CD4-positive, alpha-beta T cell (primary cell): ENCODE measurements at regions not wholly inside any gene's neighbourhood (a gene's known extent, or its start where the extent isn't known, plus 50 kb on each side); places are given as distances from the start of the nearest gene placed in this dataset.
"Not testable (repeated sequence)": the region's sequence is repeated elsewhere in the genome, so short reads cannot be mapped to it uniquely, and the experiment has no call there.

Experiments
- ATAC-seq: fragments of 200-7000 bp; cut with Tn5 transposase; one replicate; pipeline ENCODE4 v1.10.0; 2022; ENCODE audit warnings: mild to moderate bottlenecking; ENCODE audit not compliant: poor library complexity
- CTCF ChIA-PET: fragments of 350-600 bp; sonication (Branson Sonifier 250); formaldehyde crosslinking; loops from one replicate; lab custom pipeline; 2021; ENCODE audit warnings: antibody characterized with exemption, inconsistent platforms; lab: Charles Lee
- POLR2A ChIA-PET: fragments of 350-600 bp; sonication (Branson Sonifier 250); formaldehyde crosslinking; loops from one replicate; lab custom pipeline; 2021; ENCODE audit warnings: antibody characterized with exemption, inconsistent platforms; lab: Charles Lee
- DNase-seq, 14 experiments: peaks; one replicate each; pipeline ENCODE4 v3.0.0-alpha.2; 2013 to 2020; ENCODE audit warnings: mixed read lengths in 2 of 14
- H3K27ac ChIP-seq, 2 donors: one replicate each; pipeline versions ENCODE4 v1.5.1 to v1.7.0; 2013; ENCODE audit warnings: low read length in 2 of 2, low read depth in 1 of 2, mild to moderate bottlenecking in 1 of 2
- H3K27me3 ChIP-seq, 2 experiments: 1 replicate in 1 of 2; 2 replicates in 1 of 2; pipeline versions ENCODE4 v1.6.1 to v1.7.0; 2013; ENCODE audit warnings: low read length in 2 of 2, control low read depth in 1 of 2, mild to moderate bottlenecking in 1 of 2, moderate library complexity in 1 of 2; ENCODE audit not compliant: insufficient read depth in 2 of 2, control insufficient read depth in 1 of 2
- H3K36me3 ChIP-seq: one replicate; pipeline ENCODE4 v1.6.1; 2013; ENCODE audit warnings: low read length, control low read depth; ENCODE audit not compliant: insufficient read depth
- H3K4me1 ChIP-seq: one replicate; pipeline ENCODE4 v1.6.1; 2013; ENCODE audit warnings: low read length, control low read depth; ENCODE audit not compliant: insufficient read depth
- H3K4me3 ChIP-seq: one replicate; pipeline ENCODE4 v1.5.1; 2013; ENCODE audit warnings: mild to moderate bottlenecking, low read length, moderate library complexity
- H3K9me3 ChIP-seq, 2 experiments: 1 replicate in 1 of 2; 2 replicates in 1 of 2; pipeline versions ENCODE4 v1.6.1 to v1.7.0; 2013; ENCODE audit warnings: low read length in 2 of 2, mild to moderate bottlenecking in 2 of 2, control low read depth in 1 of 2, moderate library complexity in 1 of 2; ENCODE audit not compliant: control insufficient read depth in 1 of 2, insufficient read depth in 1 of 2
- H3K27ac Mint-ChIP-seq: one replicate; pipeline ENCODE4 v1.8.0; 2020; ENCODE audit warnings: mixed read lengths
- H3K27me3 Mint-ChIP-seq: one replicate; pipeline ENCODE4 v1.8.0; 2021; ENCODE audit warnings: mixed read lengths
- H3K36me3 Mint-ChIP-seq: one replicate; pipeline ENCODE4 v1.8.0; 2021; ENCODE audit warnings: low read depth, mixed read lengths
- H3K4me1 Mint-ChIP-seq: one replicate; pipeline ENCODE4 v1.8.0; 2021; ENCODE audit warnings: low read depth, mixed read lengths
- H3K4me3 Mint-ChIP-seq: one replicate; pipeline ENCODE4 v1.8.0; 2020; ENCODE audit warnings: mild to moderate bottlenecking, mixed read lengths
- H3K9me3 Mint-ChIP-seq: one replicate; pipeline ENCODE4 v1.8.0; 2020; ENCODE audit warnings: mixed read lengths
- intact Hi-C, 2 experiments: fragments of 100-400 bp; cut with DNase I in 1 of 2; cut with micrococcal nuclease in 1 of 2; formaldehyde crosslinking; loops; one replicate each; pipeline versions ENCODE4 v1.15.1 to v1.9.0; 2023 to 2025; cut with DNase I, micrococcal nuclease
- TF ChIP-seq, protein P1 (sequence below): fragments of 200-600 bp; IDR thresholded peaks from one replicate; pipeline ENCODE4 v1.8.0; 2022; ENCODE audit warnings: antibody characterized with exemption, mild to moderate bottlenecking

DNA sequence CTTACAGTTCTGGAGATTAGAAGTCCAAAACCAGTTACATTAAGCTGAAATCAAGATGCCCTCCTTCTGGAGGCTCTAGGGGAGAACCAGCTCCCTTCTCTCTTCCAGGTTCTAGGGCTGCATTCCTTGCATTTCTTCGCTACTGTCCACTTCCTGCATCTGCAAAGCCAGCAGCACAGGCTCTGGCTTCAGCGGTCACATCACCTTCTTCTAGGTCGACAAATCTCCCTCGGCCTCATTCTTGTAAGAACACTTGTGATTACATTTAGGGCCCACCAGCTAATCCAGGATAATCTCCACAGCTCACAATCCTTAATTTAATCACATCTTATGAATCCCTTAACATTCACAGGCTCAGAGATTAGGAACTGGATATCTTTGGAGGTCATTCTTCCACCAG lies 73.8 kb downstream of the MINAR1 start:
- H3K4me3 ChIP-seq, result no peak overlapping the region
- H3K4me3 Mint-ChIP-seq, result no peak overlapping the region
- ChIA-PET POLR2A (no interaction called here), CTCF (no interaction called here)
- no peaks in the 10 kb centered on the region for H3K4me1 ChIP-seq
- H3K27ac Mint-ChIP-seq, result no peak overlapping the region
- ATAC-seq (no peak), DNase-seq (no peak)
- peaks cover 10% of the 10 kb centered on the region for H3K27me3 Mint-ChIP-seq
- no peaks in the 10 kb centered on the region for H3K9me3 Mint-ChIP-seq
- intact Hi-C loops, result no loop called here
- H3K36me3 ChIP-seq, result no peaks in the 10 kb centered on the region
- TF ChIP-seq, protein P1, sequence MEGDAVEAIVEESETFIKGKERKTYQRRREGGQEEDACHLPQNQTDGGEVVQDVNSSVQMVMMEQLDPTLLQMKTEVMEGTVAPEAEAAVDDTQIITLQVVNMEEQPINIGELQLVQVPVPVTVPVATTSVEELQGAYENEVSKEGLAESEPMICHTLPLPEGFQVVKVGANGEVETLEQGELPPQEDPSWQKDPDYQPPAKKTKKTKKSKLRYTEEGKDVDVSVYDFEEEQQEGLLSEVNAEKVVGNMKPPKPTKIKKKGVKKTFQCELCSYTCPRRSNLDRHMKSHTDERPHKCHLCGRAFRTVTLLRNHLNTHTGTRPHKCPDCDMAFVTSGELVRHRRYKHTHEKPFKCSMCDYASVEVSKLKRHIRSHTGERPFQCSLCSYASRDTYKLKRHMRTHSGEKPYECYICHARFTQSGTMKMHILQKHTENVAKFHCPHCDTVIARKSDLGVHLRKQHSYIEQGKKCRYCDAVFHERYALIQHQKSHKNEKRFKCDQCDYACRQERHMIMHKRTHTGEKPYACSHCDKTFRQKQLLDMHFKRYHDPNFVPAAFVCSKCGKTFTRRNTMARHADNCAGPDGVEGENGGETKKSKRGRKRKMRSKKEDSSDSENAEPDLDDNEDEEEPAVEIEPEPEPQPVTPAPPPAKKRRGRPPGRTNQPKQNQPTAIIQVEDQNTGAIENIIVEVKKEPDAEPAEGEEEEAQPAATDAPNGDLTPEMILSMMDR, result no peak
- no peaks in the 10 kb centered on the region for H3K9me3 ChIP-seq
- H3K27me3 ChIP-seq, result no peaks in the 10 kb centered on the region
- H3K36me3 Mint-ChIP-seq, result no peaks in the 10 kb centered on the region
- H3K4me1 Mint-ChIP-seq, result no peaks in the 10 kb centered on the region
- no peak overlapping the region for H3K27ac ChIP-seq

DNA sequence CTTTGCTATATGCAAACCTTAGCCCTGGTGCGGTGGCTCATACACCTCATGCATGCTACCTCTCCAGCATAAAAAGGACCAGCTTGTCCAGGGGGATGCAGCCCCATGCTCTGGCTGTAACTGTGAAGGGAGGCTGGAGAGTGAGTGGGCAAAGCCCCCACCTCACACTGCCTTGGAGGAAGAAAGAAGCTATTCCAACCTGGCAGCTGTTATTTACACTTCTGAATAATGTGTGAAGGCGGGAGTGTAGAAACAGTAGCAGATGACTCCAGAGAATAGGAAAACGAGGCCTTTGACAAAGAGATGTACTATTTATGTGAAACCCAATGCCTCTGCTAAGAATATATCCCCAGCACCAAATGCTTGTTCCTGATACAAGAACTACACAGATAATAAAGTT lies 80.7 kb downstream of the MINAR1 start:
- H3K4me1 Mint-ChIP-seq, POLR2A ChIA-PET, CTCF ChIA-PET, H3K4me3 Mint-ChIP-seq, H3K9me3 ChIP-seq, H3K36me3 ChIP-seq, ATAC-seq, H3K4me3 ChIP-seq, DNase-seq, H3K27ac ChIP-seq, H3K36me3 Mint-ChIP-seq, intact Hi-C loops, H3K27ac Mint-ChIP-seq, H3K4me1 ChIP-seq, H3K9me3 Mint-ChIP-seq, H3K27me3 ChIP-seq: not testable (repeated sequence)
- H3K27me3 Mint-ChIP-seq, result peaks cover 15% of the 10 kb centered on the region

DNA sequence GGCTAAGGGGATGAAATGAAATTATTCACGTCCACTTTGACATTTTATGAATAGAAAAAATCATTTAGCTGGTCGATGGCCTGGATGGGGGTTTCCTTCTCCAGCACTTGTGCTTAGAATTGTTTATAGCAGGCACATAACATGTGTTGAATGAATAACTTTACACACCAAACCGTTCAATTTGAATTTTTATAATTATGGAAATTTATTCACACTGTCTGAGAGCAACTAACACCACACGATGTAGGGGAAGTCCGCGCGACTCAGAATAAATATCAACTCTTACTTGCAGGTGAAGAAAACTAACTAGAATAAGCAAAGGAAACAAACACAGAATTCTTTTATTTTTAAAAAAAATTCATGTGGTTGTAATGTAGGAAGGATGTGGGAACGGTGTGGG lies 81.3 kb downstream of the MINAR1 start:
- Histone ChIP-seq H3K27me3 (peaks cover 2 to 8% of the 10 kb centered on the region in 2 experiments), H3K4me1 (no peaks in the 10 kb centered on the region), H3K9me3 (peaks cover 0 to 5% of the 10 kb centered on the region in 2 experiments), H3K27ac (no peak overlapping the region), H3K36me3 (no peaks in the 10 kb centered on the region), H3K4me3 (no peak overlapping the region)
- DNase-seq, result no peak
- H3K36me3 Mint-ChIP-seq, result no peaks in the 10 kb centered on the region
- ATAC-seq, result no peak
- no peak overlapping the region for H3K27ac Mint-ChIP-seq
- H3K27me3 Mint-ChIP-seq, result peaks cover 15% of the 10 kb centered on the region
- H3K9me3 Mint-ChIP-seq, result no peaks in the 10 kb centered on the region
- no peaks in the 10 kb centered on the region for H3K4me1 Mint-ChIP-seq
- no peak overlapping the region for H3K4me3 Mint-ChIP-seq
- TF ChIP-seq, protein P1, result no peak
- CTCF ChIA-PET, result no interaction called here
- POLR2A ChIA-PET, result no interaction called here
- intact Hi-C loops, result no loop called here

DNA sequence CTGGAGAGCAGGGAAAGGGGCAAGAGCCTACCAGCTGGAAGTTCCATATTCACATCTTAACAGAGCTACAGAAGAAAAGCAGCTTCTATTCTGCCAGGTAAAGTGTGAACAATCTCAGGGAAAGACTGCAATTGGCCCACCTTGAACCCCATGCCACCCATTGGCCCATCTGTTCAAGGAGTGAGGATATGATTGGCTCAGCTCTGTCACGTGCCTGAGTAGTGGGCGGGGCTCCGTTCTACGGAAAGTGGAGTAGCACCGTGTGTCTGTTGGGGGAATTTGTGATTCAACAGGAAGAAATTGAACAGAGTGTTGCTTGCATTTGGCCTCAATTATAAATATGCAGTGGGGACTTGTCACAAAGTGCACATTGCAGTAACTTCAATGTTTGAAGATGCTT lies 81.8 kb downstream of the MINAR1 start:
- TF ChIP-seq, protein P1, result no peak
- no peak for ATAC-seq
- no peaks in the 10 kb centered on the region for H3K36me3 ChIP-seq
- H3K4me3 ChIP-seq, result no peak overlapping the region
- H3K36me3 Mint-ChIP-seq, result no peaks in the 10 kb centered on the region
- peaks cover 15% of the 10 kb centered on the region for H3K27me3 Mint-ChIP-seq
- peaks cover 0 to 5% of the 10 kb centered on the region in 2 experiments for H3K9me3 ChIP-seq
- no peak overlapping the region for H3K27ac Mint-ChIP-seq
- H3K4me3 Mint-ChIP-seq, result no peak overlapping the region
- H3K4me1 ChIP-seq, result no peaks in the 10 kb centered on the region
- H3K9me3 Mint-ChIP-seq, result no peaks in the 10 kb centered on the region
- H3K27me3 ChIP-seq, result peaks cover 5 to 10% of the 10 kb centered on the region in 2 experiments
- no peak overlapping the region for H3K27ac ChIP-seq
- no peak for DNase-seq
- intact Hi-C loops, result no loop called here
- ChIA-PET POLR2A (no interaction called here), CTCF (no interaction called here)
- H3K4me1 Mint-ChIP-seq, result no peaks in the 10 kb centered on the region
